ENCODE measurements at regions not wholly inside any gene's neighbourhood (a gene's known extent, or its start where the extent isn't known, plus 50 kb on each side); places are given as distances from the start of the nearest gene placed in this dataset.

GRCh38 chr4:75168548-75168947, 235.6 kb downstream of the PARM1 start:
- TF ChIP-seq POLR2A (IDR thresholded peaks at IDR 0.05), result no peak
- no peak for TF ChIP-seq CTCF (IDR thresholded peaks at IDR 0.05)

Data from lower leg skin (tissue), 3 donors.